MM.1S (cell line): ENCODE measurements at regions not wholly inside any gene's neighbourhood (a gene's known extent, or its start where the extent isn't known, plus 50 kb on each side); places are given as distances from the start of the nearest gene placed in this dataset.

ENCODE experiments used
- DNase-seq: peaks from one replicate; pipeline ENCODE4 v3.0.0-alpha.2; 2015
- H2AFZ ChIP-seq: fragments of 300-600 bp; sonication (generic); 2 replicates; pipeline ENCODE4 v1.6.0; 2016; ENCODE audit warnings: antibody characterized with exemption, low read length
- H3F3A ChIP-seq: fragments of 300-600 bp; sonication (generic); 2 replicates; pipeline ENCODE4 v1.6.1; 2016; ENCODE audit warnings: mild to moderate bottlenecking, antibody characterized with exemption, low read length, moderate library complexity, mixed read lengths; ENCODE audit not compliant: insufficient read depth
- H3K27ac ChIP-seq: fragments of 300-600 bp; sonication (generic); 2 replicates; pipeline ENCODE4 v1.5.1; 2016; ENCODE audit warnings: mild to moderate bottlenecking, low read length
- H3K27me3 ChIP-seq: fragments of 300-600 bp; sonication (generic); replicated peaks from 2 replicates; pipeline ENCODE4 v1.6.0; 2016; ENCODE audit warnings: low read length; ENCODE audit not compliant: insufficient read depth
- H3K36me3 ChIP-seq: fragments of 300-600 bp; sonication (generic); replicated peaks from 2 replicates; pipeline ENCODE4 v1.6.1; 2016; ENCODE audit warnings: mild to moderate bottlenecking, low read length, mixed read lengths; ENCODE audit not compliant: insufficient read depth
- H3K4me1 ChIP-seq: fragments of 300-600 bp; sonication (generic); 2 replicates; pipeline ENCODE4 v1.6.1; 2016; ENCODE audit warnings: low read length, mixed read lengths
- H3K4me2 ChIP-seq: fragments of 300-600 bp; sonication (generic); 2 replicates; pipeline ENCODE4 v1.6.0; 2016; ENCODE audit warnings: low read depth, low read length
- H3K4me3 ChIP-seq: fragments of 300-600 bp; sonication (generic); 2 replicates; pipeline ENCODE4 v1.5.1; 2016; ENCODE audit warnings: low read length, mixed read lengths
- H3K79me2 ChIP-seq: fragments of 300-600 bp; sonication (generic); 2 replicates; pipeline ENCODE4 v1.6.1; 2016; ENCODE audit warnings: mixed run types, low read length, mixed read lengths
- H3K9ac ChIP-seq: fragments of 300-600 bp; sonication (generic); 2 replicates; pipeline ENCODE4 v1.6.1; 2016; ENCODE audit warnings: low read length, mixed read lengths
- H3K9me2 ChIP-seq: fragments of 300-600 bp; sonication (generic); replicated peaks from 2 replicates; pipeline ENCODE4 v1.6.1; 2016; ENCODE audit warnings: mild to moderate bottlenecking, low read length, mixed read lengths; ENCODE audit not compliant: insufficient read depth
- H3K9me3 ChIP-seq: fragments of 300-600 bp; sonication (generic); replicated peaks from 2 replicates; pipeline ENCODE4 v1.6.1; 2016; ENCODE audit warnings: mild to moderate bottlenecking, low read length, mixed read lengths; ENCODE audit not compliant: insufficient read depth
- H4K20me1 ChIP-seq: fragments of 300-600 bp; sonication (generic); 2 replicates; pipeline ENCODE4 v1.6.1; 2016; ENCODE audit warnings: mild to moderate bottlenecking, low read length, moderate library complexity, mixed read lengths; ENCODE audit not compliant: insufficient read depth
- EZH2 ChIP-seq: fragments of 300-600 bp; sonication (generic); optimal IDR thresholded peaks from 2 replicates; pipeline ENCODE3; 2017; ENCODE audit warnings: low read depth, mild to moderate bottlenecking, antibody characterized with exemption, low read length, mixed read lengths
- EZH2phosphoT487 ChIP-seq: fragments of 300-600 bp; sonication (generic); IDR thresholded peaks from 2 replicates; pipeline ENCODE4 v1.6.1; 2018; ENCODE audit warnings: antibody characterized with exemption, low read length
- TF ChIP-seq, protein P1 (sequence below): fragments of 300-600 bp; sonication (generic); IDR thresholded peaks from 2 replicates; pipeline ENCODE4 v1.5.1; 2016; ENCODE audit warnings: antibody characterized with exemption, low read length, mixed read lengths

DNA sequence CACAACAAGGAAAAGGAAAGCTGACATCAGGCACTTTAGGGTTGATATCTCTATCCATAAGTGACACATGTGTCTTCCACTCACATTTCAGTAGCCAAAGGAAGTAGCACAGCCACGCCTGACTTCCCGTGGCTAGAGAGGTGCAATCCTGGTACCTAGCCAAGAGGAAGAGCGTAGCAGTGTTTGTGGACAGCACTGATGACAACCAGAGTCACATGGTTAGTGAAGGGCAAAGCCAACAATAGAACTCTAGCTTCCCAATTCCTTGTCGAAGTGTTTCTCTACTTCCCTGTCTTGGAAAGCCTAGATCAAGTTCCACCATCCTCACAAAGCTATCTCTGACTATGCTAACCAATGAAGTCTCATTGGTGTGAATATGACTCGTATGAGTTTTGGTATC lies 189.2 kb downstream of the RSL24D1 start:
- DNase-seq = no peak
- H3K27ac ChIP-seq = no peak overlapping the region
- H3K9me3 ChIP-seq = no peaks in the 10 kb centered on the region
- no peaks in the 10 kb centered on the region for H3K9me2 ChIP-seq
- H2AFZ ChIP-seq = no peak overlapping the region
- no peaks in the 10 kb centered on the region for H3K36me3 ChIP-seq
- H4K20me1 ChIP-seq = no peaks in the 10 kb centered on the region
- no peaks in the 10 kb centered on the region for H3K4me1 ChIP-seq
- no peaks in the 10 kb centered on the region for H3K79me2 ChIP-seq
- no peak overlapping the region for H3K9ac ChIP-seq
- H3K4me3 ChIP-seq = no peak overlapping the region
- TF ChIP-seq EZH2phosphoT487 (no peak), EZH2 (no peak)
- TF ChIP-seq, protein P1, sequence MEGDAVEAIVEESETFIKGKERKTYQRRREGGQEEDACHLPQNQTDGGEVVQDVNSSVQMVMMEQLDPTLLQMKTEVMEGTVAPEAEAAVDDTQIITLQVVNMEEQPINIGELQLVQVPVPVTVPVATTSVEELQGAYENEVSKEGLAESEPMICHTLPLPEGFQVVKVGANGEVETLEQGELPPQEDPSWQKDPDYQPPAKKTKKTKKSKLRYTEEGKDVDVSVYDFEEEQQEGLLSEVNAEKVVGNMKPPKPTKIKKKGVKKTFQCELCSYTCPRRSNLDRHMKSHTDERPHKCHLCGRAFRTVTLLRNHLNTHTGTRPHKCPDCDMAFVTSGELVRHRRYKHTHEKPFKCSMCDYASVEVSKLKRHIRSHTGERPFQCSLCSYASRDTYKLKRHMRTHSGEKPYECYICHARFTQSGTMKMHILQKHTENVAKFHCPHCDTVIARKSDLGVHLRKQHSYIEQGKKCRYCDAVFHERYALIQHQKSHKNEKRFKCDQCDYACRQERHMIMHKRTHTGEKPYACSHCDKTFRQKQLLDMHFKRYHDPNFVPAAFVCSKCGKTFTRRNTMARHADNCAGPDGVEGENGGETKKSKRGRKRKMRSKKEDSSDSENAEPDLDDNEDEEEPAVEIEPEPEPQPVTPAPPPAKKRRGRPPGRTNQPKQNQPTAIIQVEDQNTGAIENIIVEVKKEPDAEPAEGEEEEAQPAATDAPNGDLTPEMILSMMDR = no peak
- H3F3A ChIP-seq = no peaks in the 10 kb centered on the region
- no peaks in the 10 kb centered on the region for H3K27me3 ChIP-seq
- no peak overlapping the region for H3K4me2 ChIP-seq

DNA sequence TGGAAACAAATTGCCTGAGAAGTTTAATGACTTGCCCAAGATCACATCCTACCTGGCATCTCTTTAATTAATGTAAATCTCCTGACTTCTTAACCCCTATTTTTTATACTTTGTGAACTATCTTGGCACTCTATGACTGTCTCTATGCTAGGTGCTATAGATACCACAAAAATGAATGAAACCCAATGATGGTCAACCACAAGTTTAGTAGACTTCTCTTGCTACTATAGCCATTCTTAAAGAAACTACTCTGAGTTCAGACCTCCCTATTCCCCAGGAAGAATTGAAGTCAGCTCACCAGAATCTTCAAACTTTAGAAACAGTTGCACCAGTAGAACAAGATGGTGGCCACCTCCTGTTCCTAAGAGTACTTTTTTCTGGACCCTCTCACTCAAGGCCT lies 191.1 kb downstream of the RSL24D1 start:
- DNase-seq = no peak
- H4K20me1 ChIP-seq = no peaks in the 10 kb centered on the region
- no peak overlapping the region for H3K4me2 ChIP-seq
- H3K4me1 ChIP-seq = no peaks in the 10 kb centered on the region
- TF ChIP-seq, protein P1 = no peak
- no peak for TF ChIP-seq EZH2phosphoT487
- no peak for TF ChIP-seq EZH2
- H3K27me3 ChIP-seq = no peaks in the 10 kb centered on the region
- H3K9me3 ChIP-seq = no peaks in the 10 kb centered on the region
- no peak overlapping the region for H3K4me3 ChIP-seq
- H3K9me2 ChIP-seq = no peaks in the 10 kb centered on the region
- H3K9ac ChIP-seq = no peak overlapping the region
- H2AFZ ChIP-seq = no peak overlapping the region
- H3K36me3 ChIP-seq = no peaks in the 10 kb centered on the region
- no peaks in the 10 kb centered on the region for H3K79me2 ChIP-seq
- H3K27ac ChIP-seq = no peak overlapping the region
- H3F3A ChIP-seq = no peaks in the 10 kb centered on the region

DNA sequence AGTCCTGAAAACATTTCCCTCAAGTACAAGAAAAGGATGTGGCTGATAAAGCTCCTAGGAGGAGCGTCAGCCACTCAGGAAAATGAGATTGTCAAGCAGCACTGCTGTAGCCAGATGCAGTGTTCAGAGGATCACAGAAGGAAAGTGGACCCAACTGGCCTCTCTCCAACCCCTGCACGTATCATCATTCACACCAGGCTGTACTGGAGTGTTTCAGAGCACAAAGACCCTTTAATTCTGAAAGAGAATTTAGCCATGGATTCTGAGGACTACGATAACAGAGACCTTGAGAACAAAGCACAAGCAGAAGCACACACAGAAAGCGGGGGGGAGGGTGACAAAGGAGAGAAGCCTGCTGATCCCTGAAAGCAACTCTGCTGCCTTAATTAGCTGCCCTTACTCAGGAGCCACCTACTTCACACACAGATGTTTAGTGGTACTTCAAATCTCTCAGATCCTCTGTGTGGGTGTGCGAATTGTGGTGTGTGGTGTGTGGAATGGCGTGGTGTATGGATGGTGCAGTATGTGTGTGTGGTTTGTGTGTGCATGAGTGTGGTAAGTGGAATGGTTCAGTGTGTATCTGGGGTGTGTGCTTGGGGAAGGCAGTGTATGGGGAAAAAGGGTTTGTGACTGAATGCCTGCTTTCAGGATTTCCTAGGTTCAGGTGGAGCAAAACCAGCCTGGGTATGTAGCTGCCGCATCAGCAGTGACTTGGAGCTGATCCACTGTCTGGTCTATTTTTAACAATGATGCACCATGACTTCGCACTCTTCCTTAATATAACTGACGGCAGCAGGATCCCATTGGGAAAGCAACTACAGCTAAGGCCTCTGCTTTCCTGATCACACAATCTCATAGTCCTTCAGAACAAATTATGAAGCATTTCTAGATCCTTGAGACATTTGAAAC lies 192.5 kb downstream of the RSL24D1 start:
- DNase-seq = no peak
- Histone ChIP-seq H3K9me3 (no peaks in the 10 kb centered on the region), H3K4me3 (no peak overlapping the region), H3K27me3 (no peaks in the 10 kb centered on the region), H4K20me1 (no peaks in the 10 kb centered on the region), H3F3A (no peaks in the 10 kb centered on the region), H3K9me2 (no peaks in the 10 kb centered on the region), H3K79me2 (no peaks in the 10 kb centered on the region), H2AFZ (no peak overlapping the region), H3K4me2 (no peak overlapping the region), H3K27ac (no peak overlapping the region), H3K36me3 (no peaks in the 10 kb centered on the region), H3K9ac (no peak overlapping the region), H3K4me1 (no peaks in the 10 kb centered on the region)
- TF ChIP-seq EZH2phosphoT487 (no peak), EZH2 (no peak)
- TF ChIP-seq, protein P1 = no peak
